Stimulated activated CD4-positive, alpha-beta T cell treated with anti-CD3 and anti-CD28 coated beads, Interleukin-12 subunit alpha, Interleukin-12 subunit beta, amount 100 ng/mL, for 4 hours (primary cell): ENCODE measurements at regions not wholly inside any gene's neighbourhood (a gene's known extent, or its start where the extent isn't known, plus 50 kb on each side); places are given as distances from the start of the nearest gene placed in this dataset.

ENCODE experiments used
- DNase-seq: peaks from one replicate; pipeline ENCODE4 v3.0.0-alpha.2; 2020

DNA sequence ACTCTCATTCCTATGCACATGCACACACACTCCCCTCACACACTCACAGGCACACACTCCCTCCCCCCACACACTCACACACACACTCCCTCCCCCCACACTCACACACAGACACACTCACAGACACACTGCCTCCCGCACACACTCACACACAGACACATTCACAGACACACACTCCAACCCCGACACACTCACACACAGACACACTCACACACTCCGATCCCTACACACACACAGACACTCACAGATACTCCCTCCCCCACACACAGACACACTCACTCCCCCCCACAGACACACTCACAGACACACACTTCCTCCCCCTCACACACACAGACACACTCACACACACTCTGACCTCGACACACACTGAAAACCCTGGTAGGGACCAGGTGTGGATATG is 176.2 kb downstream of the TFAP2C start:
- DNase-seq = no peak

GRCh38 chr20:56805966-56806365 is 176.9 kb downstream of the TFAP2C start:
- no peak for DNase-seq

DNA sequence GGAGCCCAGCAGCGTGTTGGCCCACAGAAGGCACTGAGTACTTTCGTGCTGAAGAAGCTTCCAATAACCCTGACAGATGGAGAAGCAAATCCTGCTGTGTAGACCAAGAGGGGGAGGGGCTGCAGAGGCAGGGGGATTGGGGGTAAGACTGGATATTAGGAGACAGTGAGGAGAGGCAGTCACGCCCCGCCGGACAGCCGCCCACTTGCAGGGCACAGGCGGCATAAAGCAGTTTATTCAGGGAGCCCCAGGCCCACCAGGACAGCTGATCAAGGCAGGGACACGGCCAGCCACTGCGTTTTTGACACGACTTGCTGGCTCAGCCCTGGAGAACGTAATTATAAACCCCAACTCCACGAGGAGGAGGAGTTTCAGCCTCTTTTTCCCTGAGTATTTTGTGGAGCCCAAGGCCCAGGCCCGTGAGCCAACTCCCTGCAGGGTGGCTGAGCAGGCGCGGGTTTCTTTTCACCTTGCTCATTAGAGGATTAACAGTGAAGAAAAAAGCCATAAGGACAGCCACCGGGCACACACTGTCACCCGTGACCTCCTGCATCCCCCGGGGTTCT is 177.9 kb downstream of the TFAP2C start:
- DNase-seq = no peak

DNA sequence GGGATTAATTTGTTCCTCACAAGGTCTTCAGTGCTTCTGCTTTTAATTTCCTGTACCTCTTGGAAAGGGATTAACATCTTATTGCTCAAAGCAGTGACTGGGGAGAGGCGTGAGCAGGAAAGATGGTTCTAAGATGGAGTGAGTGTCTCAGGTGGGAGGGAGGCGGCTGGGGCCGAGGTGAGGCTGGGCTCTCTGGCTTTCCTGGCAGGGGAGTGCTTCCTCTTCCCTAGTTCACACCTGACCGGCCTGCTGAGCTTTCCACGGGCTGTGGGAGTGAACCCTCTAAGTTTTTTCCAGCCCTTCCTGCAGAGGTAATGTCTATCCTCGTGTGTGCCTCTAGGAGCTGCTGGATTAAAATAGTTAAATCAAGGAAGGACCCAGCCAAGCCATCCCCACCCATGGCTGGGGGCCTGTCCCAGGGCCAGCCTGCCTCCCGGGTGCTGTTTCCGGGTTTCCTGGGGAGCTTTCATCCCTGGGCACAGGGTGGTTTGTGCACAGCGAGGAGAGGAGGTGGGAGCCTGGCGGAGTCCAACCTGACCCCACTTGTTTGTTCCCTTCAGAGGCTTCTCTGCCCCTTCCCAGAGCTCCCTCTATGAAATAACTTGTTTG is 179.1 kb downstream of the TFAP2C start:
- no peak for DNase-seq

- no peak for DNase-seq
These were observed 179.6 kb downstream of the TFAP2C start for GRCh38 chr20:56808732-56809131.

GRCh38 chr20:56809668-56810067 is 180.6 kb downstream of the TFAP2C start:
- DNase-seq = no peak

DNA sequence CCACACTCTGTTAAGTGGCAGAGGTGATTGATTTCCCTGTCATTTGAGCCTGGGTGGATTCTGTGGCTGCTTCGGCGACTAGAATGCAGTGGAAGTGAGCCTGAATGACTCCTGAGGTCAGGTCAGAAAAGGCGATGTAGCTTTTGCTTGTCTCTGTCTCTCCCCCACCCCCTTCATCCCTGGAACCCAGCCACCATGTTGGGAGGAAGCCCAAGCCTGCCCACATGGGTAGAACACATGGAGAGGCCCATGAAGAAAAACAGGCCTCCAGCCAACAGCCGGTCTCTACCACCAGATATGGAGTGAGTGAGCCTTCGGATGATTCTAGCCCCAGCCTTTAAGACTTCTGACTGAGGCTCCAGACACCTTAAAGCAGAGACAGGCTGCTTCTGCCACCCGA is 181.0 kb downstream of the TFAP2C start:
- DNase-seq = no peak

GRCh38 chr20:56815796-56816195 is 186.7 kb downstream of the TFAP2C start:
- no peak for DNase-seq

GRCh38 chr20:56816349-56816748 is 187.2 kb downstream of the TFAP2C start:
- no peak for DNase-seq

DNA sequence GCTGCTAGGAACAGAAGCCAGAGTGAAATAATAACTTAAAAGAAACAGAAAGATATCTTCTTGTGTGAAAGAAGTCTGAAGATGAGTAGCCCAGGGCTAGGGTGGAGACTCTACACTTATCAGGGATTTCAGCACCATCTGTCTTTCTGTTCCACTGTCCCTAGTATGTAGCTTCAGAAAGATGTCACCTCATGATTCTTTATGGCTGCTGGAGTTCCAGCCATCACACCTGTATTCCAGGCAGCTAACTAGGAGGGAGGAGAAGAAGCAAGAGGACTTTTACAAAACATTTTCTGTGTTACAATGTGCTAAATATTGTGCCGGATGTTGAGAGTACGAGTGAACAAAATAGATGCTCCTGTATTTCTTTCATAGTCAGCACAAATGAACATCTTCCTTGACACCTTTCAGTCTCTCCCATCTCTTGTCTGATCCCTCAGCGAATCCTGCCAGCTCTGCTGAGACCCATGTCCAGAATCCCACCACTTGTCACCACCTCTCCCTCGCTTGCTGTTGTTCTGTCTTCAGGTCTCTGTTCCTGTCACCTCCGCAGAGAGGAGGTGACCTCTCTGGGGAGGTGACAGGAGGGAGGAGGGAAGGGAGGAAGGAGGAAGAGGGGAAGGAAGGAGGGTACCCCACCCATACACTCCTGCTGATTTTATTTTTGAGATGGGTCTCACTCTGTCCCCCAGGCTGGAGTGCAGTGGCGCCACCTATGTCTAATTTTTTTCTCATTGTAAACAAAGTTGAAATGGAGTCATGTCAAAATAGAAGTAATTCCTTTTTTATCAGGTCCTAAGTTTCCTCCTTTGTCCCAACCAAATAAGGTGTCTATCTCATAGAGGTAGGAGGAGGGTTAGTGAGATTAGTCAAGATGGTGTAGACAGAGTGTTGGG is 188.9 kb downstream of the TFAP2C start:
- DNase-seq = no peak

DNA sequence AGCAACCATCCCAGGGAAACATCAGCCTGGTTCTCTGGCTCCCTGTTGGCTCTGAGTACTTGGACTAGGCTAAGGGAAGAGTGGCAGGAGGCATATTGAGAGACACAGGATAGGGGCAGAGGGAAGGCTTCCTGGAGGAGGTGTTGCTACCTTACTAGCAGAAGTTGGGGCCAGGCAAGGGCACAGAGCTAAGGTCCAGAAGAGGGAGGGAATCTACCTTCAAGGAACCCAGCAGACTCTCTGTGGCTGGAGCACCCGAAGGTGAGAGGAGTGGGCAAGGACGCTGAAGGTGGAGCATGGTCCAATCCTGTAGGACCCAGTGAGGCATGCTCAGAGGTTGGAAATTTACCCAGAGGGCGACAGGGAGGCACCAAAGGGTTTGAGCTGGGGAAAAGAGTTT is 191.9 kb downstream of the TFAP2C start:
- DNase-seq = no peak

- DNase-seq = no peak
These were observed 197.2 kb downstream of the TFAP2C start for GRCh38 chr20:56826306-56826704.

DNA sequence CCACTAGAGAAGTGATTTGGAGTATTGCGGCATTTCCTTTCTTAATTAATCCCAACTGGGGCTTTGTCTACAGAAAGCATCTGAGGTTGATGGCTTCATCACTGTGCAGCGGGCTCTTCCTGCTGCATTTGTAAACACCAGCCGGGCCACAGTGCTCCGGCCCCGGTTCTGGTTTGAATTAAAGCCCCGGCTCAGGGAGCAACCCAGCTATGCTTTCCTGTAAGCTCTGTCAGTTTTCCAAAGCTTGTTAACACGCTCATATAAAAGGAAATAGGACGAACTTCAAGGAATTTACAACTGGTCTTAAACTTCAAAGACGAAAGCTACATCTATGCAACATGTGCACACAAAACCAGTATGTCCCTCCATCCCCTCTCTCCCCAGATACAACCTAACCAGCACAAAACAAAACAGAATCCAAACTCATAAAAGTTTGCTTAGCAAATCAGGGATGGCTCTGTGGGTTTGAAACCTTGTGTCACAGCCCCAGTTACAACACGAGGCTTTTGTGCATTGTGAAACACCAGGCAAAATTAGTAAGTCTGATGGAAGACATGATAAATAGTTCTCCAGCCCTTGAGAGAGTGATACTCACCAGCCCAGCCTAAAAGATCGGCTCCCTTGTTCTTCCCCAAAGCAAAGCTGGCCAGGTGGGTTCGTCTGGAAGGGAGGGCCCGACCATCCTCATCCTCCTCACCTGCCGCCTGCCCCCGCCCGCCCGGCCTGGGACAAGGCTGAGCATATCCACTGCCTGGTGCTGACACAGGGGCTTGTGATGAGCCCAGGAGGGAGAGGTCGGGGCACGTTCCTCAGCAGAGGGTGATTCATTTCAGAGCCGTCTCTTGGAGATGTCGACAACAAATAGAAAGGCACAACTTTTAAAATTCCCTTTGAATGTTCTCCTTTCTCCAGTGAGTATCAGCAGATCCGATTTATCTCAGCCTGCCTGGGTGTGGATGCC is 197.9 kb downstream of the TFAP2C start:
- no peak for DNase-seq

DNA sequence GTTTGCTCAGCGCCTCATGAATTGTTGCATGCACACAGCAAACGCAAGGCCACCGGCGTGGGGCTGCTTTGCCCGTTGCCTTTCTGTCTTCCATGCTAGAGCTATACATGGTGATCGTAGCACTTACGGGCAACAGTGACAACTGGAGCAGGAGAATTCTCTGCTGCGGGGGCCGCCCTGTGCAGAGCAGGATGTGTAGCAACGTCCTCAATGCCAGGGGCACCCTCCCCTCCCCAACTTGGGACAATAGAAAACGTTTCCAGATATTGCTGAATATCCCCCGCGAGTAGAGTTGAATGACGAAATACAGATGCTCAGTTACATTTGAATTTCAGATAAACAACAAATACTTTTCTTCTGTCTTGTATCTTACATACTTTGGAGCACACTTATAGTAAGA is 198.7 kb downstream of the TFAP2C start:
- DNase-seq = no peak

DNA sequence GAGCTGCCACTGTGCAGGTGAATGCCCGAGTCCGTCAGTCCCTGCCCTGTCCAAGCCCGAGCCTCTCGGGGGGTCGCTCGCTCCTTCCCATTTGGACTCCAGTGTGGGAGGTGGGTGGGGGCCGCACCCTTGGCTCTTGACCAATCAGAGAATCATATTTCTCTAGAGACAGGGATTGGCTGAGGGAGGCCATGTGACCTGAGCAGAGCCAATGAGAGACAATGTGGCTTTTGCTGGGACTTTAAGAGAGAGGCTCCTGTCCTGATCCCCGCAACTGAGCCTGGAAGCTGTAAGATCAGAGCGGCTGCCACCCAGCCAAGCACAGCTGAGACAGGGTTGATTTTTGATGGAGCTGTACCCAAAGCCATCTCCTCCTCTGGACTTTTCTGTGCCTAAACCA is 199.3 kb downstream of the TFAP2C start:
- DNase-seq = no peak

DNA sequence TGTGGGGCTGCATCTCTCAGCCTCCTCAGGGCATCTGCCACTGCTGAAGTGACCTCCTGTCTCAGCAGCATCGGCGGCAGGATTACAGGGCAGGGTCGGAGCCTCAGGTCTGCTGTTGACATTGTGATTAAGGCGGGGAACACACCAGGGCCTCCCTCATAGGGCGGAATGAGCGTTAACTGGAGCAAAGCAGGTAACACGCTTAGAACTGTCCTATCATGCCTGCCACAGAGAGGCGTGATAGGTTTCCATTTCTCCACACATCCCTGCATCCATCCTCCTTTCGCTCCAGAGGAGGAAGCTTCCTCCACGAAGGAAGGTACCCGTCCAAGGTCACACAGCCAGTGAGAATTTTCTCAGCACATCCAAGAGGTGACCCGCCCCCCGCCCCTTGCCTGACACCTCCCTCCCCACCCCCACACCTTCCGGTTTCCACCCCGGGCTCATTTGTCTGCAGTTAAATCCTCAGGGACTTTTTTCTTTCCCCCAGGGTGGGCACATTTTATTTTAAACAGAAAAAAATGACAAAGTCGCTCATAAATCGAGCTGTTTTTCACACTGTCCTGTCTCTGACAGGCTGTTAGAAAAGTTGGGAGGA is 200.8 kb downstream of the TFAP2C start:
- DNase-seq = no peak

- DNase-seq = no peak
These were observed 202.7 kb downstream of the TFAP2C start for GRCh38 chr20:56831795-56832194.

GRCh38 chr20:56833427-56833826 is 204.3 kb downstream of the TFAP2C start:
- DNase-seq = no peak

DNA sequence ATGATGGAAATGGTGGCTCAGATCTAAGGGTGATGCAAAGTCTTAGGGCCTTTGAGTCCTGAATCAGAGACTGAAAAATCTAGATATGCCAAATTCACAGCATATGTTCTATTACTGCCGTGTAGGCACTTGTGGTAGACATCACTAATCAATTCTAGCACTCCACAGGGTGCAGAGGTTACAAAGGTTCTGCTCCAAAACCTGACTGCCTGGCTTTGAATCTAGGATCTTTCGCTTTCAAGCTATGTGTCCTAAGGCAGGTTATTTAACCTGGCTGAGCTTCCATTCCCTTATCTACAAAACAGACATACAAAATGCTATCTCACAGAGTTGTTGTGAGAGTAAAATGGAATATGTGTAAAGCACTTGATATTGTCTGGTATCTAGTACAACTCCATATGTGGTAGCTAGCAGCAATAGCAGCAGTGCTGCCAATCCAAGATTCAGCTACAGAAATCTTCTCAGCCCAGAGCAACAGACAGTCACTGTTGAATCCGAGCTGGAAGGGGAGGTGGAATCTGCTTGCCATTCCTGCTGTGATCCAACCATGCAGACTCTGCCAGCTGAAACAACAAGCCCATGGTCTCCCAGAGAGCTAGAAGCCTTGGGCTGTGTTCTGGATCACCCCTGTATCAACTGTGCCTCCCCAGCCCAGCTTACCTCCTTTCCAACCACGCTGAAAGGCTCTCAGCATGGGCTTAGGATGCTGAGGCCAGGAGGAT is 206.9 kb downstream of the TFAP2C start:
- DNase-seq = no peak

GRCh38 chr20:56839222-56839621 is 210.1 kb downstream of the TFAP2C start:
- no peak for DNase-seq

- DNase-seq = no peak
These were observed 210.7 kb downstream of the TFAP2C start for GRCh38 chr20:56839786-56840185.

DNA sequence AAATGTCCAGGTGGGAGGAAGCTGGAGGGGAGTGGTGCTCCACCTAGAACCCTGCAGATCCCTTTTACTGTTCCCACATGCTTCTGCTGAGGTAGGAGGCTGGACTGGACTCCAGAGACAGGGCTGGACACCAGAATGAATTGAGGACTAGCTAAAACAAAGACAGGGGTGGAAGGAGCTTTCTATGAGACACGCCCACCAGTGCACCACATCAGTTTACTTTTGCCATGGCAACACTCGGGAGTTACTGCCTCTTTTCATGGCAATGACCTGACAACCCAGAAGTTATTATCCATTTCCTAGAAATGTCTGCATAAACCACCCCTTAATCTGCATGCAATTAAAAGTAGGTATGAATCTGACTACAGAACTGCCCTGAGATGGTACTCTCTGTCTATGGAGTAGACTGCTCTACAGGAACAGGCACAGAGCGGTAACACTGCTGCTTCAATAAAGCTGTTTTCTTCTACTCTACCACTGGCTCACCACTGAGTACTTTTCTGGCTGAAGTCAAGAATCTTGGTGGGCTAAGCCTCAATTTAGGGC is 211.7 kb downstream of the TFAP2C start:
- DNase-seq = no peak
